Stimulated activated CD4-positive, alpha-beta T cell treated with anti-CD3 and anti-CD28 coated beads, Interleukin-4, amount 100 ng/mL, for 1 hour (primary cell): ENCODE measurements at regions not wholly inside any gene's neighbourhood (a gene's known extent, or its start where the extent isn't known, plus 50 kb on each side); places are given as distances from the start of the nearest gene placed in this dataset.
"Not testable (repeated sequence)": the region's sequence is repeated elsewhere in the genome, so short reads cannot be mapped to it uniquely, and the experiment has no call there.

Experiments used
- DNase-seq: peaks from one replicate; pipeline ENCODE4 v3.0.0-alpha.2; 2020

GRCh38 chr14:105765893-105766614, 239.7 kb downstream of the TMEM121 start:
- DNase-seq, result no peak

DNA sequence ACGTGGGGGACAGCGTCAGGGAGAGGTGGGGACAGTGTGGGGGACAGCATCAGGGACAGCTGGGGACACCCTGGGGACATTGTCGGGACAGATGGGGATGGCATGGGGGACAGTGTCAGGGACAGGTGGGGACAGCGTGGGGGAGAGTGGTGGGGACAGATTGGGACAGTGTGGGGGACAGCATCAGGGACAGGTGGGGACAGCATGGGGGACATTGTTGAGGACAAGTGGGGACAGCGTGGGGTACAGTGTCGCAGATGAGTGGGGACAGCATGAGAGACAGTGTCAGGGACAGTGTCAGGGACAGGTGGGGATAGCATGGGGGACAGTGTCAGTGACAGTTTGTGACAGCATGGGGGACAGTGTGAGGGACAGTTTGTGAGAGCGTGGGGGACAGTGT, 240.9 kb downstream of the TMEM121 start:
- DNase-seq, result no peak

GRCh38 chr14:105768039-105768438, 241.7 kb downstream of the TMEM121 start:
- DNase-seq, result not testable (repeated sequence)

DNA sequence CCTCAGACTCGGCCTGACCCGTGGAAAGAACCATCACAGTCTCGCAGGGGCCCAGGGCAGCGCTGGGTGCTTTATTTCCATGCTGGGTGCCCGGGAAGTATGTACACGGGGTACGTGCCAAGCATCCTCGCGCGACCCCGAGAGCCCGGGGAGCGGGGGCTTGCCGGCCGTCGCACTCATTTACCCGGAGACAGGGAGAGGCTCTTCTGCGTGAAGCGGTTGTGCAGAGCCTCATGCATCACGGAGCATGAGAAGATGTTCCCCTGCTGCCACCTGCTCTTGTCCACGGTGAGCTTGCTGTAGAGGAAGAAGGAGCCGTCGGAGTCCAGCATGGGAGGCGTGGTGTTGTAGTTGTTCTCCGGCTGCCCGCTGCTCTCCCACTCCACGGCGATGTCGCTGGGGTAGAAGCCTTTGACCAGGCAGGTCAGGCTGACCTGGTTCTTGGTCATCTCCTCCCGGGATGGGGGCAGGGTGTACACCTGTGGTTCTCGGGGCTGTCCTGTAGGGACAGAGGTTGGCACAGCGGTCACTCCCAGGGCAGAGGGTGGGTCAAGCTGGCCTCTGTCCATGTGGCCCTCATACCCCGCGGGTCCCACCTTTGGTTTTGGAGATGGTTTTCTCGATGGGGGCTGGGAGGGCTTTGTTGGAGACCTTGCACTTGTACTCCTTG, 242.8 kb downstream of the TMEM121 start:
- DNase-seq, result not testable (repeated sequence)

- not testable (repeated sequence) for DNase-seq
Observed at GRCh38 chr14:105770619-105771216, 244.3 kb downstream of the TMEM121 start.

DNA sequence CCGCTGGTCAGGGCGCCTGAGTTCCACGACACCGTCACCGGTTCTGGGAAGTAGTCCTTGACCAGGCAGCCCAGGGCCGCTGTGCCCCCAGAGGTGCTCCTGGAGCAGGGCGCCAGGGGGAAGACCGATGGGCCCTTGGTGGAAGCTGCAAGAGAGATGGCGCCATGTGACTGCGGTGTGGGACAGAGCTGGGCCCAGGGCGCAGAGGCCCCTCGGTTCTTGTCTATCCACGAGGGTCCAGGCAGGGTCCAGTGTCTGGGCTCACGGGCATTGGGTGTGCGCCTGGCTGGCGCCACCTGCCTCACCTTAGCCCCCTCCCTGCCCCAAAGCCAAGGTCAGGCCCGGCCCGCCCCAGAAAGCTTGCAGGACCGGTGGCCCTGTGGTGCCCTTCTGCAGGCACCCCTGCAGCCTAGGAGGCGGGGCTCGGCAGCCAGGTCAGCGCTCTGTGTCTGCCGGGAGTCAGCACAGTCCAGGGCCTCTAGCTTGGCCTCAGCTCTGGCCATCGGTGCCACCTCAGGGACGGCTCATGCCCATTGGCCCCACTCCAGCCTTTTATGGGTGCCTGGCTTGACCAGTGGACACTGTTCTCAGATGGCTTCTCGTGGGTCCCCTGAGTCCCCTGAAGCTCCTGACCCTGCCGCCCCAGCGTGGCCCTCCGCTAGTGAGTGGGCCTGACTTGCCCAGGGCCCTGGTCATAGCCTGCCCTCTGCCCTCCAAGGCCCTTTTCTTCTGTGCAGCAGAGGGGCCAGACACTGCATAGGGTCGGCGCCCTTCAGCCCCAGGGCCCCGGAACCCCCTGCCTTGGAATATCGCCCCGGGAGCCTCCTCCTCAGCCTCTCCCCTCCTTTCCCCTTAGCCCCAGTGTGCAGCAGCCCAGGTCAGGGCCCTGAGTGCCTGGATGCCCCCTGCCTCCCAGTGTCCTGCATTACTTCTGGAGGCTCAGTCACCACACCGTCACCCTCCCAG, 245.2 kb downstream of the TMEM121 start:
- DNase-seq, result not testable (repeated sequence)

DNA sequence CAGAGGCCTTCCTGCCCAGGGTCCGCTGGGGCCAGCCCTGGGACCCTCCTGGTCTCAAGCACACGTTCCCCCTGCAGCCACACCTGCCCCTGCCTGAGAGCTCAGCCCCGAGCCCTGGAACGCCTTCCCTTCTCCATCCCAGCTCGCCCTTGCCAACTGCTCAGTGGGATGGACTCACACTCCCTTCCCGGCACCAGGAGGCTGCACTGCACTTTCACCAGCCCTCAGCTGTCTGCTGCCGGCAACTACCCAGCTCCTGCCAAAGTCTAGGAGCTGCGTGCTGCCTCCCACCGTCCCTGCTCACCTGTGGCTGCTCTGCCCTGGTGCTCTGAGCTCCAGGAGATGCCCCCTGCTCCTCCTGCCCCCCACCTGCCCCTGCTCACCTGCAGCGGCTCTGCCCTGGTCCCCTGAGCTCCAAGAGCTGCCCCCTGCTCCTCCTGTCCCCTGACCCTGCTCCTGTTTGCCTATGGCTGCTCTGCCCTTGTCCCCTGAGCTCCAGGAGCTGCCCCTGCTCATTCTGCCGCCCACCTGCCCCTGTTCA, 246.4 kb downstream of the TMEM121 start:
- not testable (repeated sequence) for DNase-seq

- DNase-seq, result no peak
Observed at GRCh38 chr14:105773584-105773983, 247.2 kb downstream of the TMEM121 start.

DNA sequence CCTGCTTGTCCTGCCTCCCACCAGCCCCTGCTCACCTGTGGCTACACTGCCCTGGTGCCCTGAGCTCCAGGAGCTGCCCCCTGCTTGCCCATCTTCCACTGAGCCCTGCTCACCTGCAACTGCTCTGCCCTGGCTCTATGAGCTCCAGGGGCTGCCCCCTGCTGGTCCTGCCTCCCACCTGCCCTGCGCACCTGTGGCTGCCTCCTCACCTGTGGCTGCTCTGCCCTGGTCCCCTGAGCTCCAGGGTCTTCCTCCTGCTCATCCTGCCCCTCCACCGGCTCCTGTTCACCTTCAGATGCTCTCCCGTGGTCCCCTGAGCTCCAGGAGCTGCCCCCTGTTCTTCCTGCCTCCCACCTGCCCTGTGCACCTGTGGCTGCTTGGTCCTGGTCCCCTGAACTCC, 247.6 kb downstream of the TMEM121 start:
- DNase-seq, result no peak

GRCh38 chr14:105774585-105775348, 248.4 kb downstream of the TMEM121 start:
- not testable (repeated sequence) for DNase-seq

DNA sequence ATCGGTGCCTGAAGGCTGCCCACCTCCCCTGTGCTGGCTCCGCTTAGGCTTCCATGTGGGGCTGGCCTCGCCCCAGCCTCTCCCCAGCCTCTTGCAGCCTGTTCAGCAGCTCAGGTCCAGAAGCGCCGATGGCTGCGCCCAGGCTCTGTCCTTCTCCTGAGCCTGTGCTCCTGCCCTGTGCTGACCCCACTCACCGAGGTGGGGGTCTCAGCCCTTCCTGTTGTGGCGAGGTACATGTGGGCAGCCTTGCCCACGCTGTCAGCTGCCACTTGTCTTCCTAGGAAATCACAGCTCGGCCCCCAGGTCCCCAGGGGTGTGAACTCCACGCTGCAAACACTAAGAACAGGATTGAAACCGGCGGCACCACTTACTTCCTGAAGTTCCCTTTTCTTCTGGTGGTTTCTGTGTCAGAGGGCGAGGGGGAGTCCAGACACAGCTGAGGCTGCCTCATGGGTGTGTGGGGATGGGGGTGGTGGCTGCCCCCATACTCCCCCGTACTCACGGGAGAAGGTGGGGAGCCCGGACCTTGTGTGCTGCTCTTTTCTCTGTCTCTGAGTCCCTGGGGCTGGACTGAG, 249.1 kb downstream of the TMEM121 start:
- not testable (repeated sequence) for DNase-seq

- DNase-seq, result not testable (repeated sequence)
Observed at GRCh38 chr14:105776112-105776511, 249.7 kb downstream of the TMEM121 start.

GRCh38 chr14:105776924-105777323, 250.5 kb downstream of the TMEM121 start:
- no peak for DNase-seq

DNA sequence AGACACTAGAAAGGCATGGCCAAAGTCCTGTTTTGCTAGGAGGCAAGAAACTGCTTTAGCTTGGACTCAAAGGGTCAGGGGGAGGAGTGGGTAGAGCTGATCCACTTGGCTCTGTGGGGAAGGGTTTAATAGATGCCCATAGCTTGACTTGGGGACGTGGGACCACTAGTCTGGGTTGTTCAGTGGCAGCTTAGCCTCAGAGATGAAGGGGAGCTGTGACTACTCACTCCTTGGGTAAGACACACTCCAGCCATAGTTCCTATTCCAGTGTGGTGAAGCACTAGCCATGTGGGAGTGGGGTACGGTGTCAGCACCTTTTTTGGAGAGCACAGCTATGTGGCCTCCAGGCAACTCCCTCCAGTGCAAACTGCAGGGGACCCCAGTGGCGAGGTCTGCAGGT, 257.3 kb downstream of the TMEM121 start:
- no peak for DNase-seq

GRCh38 chr14:105793836-105794235, 267.5 kb downstream of the TMEM121 start:
- no peak for DNase-seq

- no peak for DNase-seq
Observed at GRCh38 chr14:105797546-105797945, 271.2 kb downstream of the TMEM121 start.

DNA sequence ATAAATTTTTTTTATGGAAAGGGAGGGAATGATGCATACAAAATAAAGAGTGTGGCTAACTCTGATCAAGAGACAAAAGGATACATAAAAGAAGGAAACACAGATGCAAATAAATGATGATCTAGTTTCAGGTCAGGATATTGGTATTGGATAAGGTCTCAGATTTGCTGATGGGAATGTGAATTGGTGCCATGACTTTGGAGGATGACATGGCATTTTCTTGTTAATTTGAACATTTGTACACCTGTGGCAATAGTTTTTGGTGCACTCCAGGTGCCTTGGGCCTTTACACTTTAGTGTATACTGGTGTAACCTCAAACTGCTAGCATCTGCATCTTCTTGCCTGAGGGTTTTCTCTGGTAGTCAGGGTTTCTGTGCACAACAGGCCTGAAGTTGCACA, 279.3 kb downstream of the TMEM121 start:
- no peak for DNase-seq

- DNase-seq, result no peak
Observed at GRCh38 chr14:105806568-105806967, 280.2 kb downstream of the TMEM121 start.

DNA sequence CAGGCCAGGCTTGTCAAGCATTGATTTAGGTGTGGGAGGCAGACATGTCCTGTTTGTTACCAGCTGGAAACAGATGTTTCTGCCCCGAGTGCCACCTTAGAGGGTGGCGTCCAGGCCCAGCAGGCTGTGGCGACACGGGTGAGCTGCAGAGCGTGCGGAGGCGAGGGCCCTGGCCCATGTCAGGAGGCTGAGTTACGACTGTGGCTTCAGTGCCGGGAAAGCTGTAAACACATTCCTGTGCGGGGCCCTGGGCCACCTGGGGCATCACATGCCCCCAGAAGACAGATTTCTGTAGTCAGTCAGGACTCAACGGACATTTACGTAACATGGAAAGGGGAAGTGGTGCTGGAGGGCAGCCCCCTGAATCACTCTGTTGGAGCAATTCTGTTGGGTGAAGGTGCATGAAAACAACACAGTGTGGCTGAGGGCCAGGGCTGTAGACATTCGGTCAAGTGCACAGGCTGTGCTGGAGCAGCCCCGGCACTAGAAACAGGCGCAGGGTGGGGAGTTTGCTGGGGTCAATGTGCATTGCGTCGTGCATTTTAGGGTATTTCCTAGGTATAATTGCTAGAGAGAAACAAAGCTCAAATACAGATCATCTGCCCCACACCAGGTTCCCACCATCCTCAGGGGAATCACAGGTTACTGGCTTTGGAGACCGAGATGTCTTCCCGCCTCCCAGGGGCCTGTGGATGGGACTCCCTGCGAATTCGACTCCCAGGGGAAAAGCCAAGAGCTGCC, 291.8 kb downstream of the TMEM121 start:
- DNase-seq, result no peak

DNA sequence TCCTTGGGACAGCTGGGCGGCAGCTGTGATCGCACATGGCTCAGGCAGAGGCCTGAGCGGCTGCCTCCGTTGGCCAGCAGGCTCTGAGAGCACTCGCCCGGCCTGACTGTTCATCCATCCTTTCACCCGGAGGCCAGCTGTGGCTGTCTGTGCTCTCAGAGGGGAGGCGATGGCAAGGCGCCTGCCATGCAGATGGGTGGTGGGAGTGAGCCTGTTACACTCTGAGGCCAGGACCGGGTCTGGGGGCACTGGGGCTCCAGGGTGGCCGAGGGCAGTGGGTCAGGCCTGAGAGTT, 292.3 kb downstream of the TMEM121 start:
- DNase-seq, result no peak

- no peak for DNase-seq
Observed at GRCh38 chr14:105830171-105830570, 303.8 kb downstream of the TMEM121 start.
